Activated T-cell treated with anti-CD3 and anti-CD28 coated beads, Interleukin-2, amount 50 U/mL, for 24 hours (primary cell): ENCODE measurements at regions not wholly inside any gene's neighbourhood (a gene's known extent, or its start where the extent isn't known, plus 50 kb on each side); places are given as distances from the start of the nearest gene placed in this dataset.
"Not testable (repeated sequence)": the region's sequence is repeated elsewhere in the genome, so short reads cannot be mapped to it uniquely, and the experiment has no call there.

Experiments used
- DNase-seq: peaks from one replicate; pipeline ENCODE4 v3.0.0-alpha.2; 2020
- H3K27ac Mint-ChIP-seq: 2 replicates; pipeline ENCODE4 v1.8.0; 2020; ENCODE audit warnings: mild to moderate bottlenecking, mixed read lengths
- H3K27me3 Mint-ChIP-seq: 2 replicates; pipeline ENCODE4 v1.8.0; 2020; ENCODE audit warnings: mixed read lengths
- H3K36me3 Mint-ChIP-seq: 2 replicates; pipeline ENCODE4 v1.8.0; 2020; ENCODE audit warnings: low read depth, mixed read lengths
- H3K4me1 Mint-ChIP-seq: 2 replicates; pipeline ENCODE4 v1.8.0; 2020; ENCODE audit warnings: low read depth, mixed read lengths
- H3K4me3 Mint-ChIP-seq: 2 replicates; pipeline ENCODE4 v1.8.0; 2020; ENCODE audit warnings: mild to moderate bottlenecking, moderate library complexity, mixed read lengths
- H3K9me3 Mint-ChIP-seq: 2 replicates; pipeline ENCODE4 v1.8.0; 2020; ENCODE audit warnings: mixed read lengths

- no peak overlapping the region for H3K4me3 Mint-ChIP-seq
Observed at GRCh38 chr6:168941036-168941435, 312.6 kb downstream of the THBS2 start.

DNA sequence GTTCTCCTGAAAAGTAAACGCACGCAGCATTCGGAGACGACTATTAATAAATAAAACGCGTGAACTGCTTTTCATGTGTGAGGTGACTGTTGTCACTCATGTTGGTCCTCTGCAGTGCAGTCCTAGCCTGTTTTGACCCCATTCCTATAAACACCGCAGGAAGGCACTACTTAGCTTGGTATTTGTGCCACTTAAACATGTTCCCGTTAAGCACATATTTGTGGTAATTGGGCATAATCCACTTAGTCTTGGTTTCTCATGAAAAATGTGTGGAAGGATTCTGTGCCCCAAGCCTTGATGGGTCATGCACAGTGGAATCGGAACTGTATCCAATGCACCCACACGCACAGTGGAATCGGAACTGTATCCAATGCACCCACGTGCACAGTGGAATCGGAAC lies 313.9 kb downstream of the THBS2 start:
- H3K4me1 Mint-ChIP-seq, result no peaks in the 10 kb centered on the region
- no peaks in the 10 kb centered on the region for H3K36me3 Mint-ChIP-seq
- peaks cover 48% of the 10 kb centered on the region for H3K27me3 Mint-ChIP-seq
- no peak for DNase-seq
- no peak overlapping the region for H3K4me3 Mint-ChIP-seq
- no peak overlapping the region for H3K27ac Mint-ChIP-seq
- H3K9me3 Mint-ChIP-seq, result no peaks in the 10 kb centered on the region

More at GRCh38 chr6:168941036-168941435, 312.6 kb downstream of the THBS2 start:
- DNase-seq, result no peak
- H3K36me3 Mint-ChIP-seq, result no peaks in the 10 kb centered on the region
- no peaks in the 10 kb centered on the region for H3K9me3 Mint-ChIP-seq
- H3K27ac Mint-ChIP-seq, result no peak overlapping the region
- H3K4me1 Mint-ChIP-seq, result no peaks in the 10 kb centered on the region
- H3K27me3 Mint-ChIP-seq, result peaks cover 37% of the 10 kb centered on the region

GRCh38 chr6:168939041-168939440 lies 314.6 kb downstream of the THBS2 start:
- Mint-ChIP-seq H3K27me3 (peaks cover 54% of the 10 kb centered on the region), H3K4me3 (no peak overlapping the region), H3K36me3 (no peaks in the 10 kb centered on the region), H3K27ac (no peak overlapping the region), H3K4me1 (no peaks in the 10 kb centered on the region), H3K9me3 (no peaks in the 10 kb centered on the region)
- no peak for DNase-seq

DNA sequence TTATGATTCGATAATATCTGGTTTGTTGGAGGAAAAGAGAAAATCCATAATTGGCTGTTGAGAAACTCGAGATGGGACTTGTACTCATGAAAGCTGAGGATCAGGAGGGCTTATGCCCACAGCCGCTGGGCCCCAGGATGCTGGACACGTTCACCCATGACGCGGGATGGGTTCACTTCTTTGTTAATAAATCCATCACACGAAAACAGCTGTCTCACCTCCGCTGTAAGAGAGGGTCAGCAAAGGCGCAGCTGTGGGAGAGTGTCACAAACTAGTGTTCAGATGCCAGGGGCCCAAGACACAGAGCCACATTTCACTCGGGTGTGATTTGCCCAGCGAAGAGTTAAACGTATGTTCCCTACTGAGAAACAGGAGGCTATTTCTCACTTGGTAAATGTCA lies 315.1 kb downstream of the THBS2 start:
- H3K4me3 Mint-ChIP-seq, result no peak overlapping the region
- no peaks in the 10 kb centered on the region for H3K9me3 Mint-ChIP-seq
- H3K27ac Mint-ChIP-seq, result no peak overlapping the region
- H3K36me3 Mint-ChIP-seq, result no peaks in the 10 kb centered on the region
- DNase-seq, result no peak
- no peaks in the 10 kb centered on the region for H3K4me1 Mint-ChIP-seq
- peaks cover 54% of the 10 kb centered on the region for H3K27me3 Mint-ChIP-seq

DNA sequence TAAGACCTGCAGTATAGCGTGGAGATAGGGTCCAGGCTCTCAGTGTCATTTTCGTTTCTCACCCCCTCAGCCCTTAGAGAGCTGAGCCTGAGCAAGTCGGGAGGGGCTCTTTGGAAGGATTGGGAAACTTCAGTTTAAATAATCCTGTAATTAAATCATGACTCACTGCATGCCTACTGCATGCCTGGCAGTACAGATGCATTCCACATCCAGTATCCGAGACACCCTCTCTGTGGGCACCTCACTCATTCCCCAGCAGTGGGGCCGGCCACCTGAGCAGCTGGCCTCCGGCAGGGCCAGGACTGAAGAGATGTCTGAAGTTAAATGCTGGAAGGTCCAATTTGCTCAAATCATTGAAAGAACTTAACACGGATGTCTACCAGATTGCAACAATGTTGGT lies 316.6 kb downstream of the THBS2 start:
- peaks cover 51% of the 10 kb centered on the region for H3K27me3 Mint-ChIP-seq
- H3K27ac Mint-ChIP-seq, result no peak overlapping the region

DNA sequence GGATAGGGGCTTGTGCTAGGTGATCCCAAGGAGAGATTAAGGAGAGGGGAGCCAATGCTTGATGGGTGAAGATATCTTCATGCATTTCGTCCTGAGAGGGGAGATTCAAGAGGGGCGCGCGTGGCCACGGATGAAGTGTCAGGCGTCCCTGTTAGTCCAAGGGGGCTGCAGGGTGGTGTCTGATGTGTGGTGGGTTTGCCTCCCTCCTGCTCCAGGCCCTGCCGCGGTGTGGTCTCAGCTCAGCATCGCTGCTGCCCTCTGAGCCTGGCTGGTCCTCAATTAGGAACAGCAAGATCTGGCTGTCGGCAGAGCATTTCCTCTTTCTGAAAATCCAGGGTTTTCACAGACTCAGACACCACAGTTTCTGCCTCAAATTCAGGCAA lies 318.0 kb downstream of the THBS2 start:
- DNase-seq, result no peak
- H3K36me3 Mint-ChIP-seq, result no peaks in the 10 kb centered on the region
- no peak overlapping the region for H3K4me3 Mint-ChIP-seq
- H3K27ac Mint-ChIP-seq, result no peak overlapping the region
- no peaks in the 10 kb centered on the region for H3K4me1 Mint-ChIP-seq
- no peaks in the 10 kb centered on the region for H3K9me3 Mint-ChIP-seq
- peaks cover 49% of the 10 kb centered on the region for H3K27me3 Mint-ChIP-seq

More for the DNA sequence above, 316.6 kb downstream of the THBS2 start:
- Mint-ChIP-seq H3K4me3 (no peak overlapping the region), H3K4me1 (no peaks in the 10 kb centered on the region), H3K36me3 (no peaks in the 10 kb centered on the region), H3K9me3 (no peaks in the 10 kb centered on the region)
- no peak for DNase-seq

DNA sequence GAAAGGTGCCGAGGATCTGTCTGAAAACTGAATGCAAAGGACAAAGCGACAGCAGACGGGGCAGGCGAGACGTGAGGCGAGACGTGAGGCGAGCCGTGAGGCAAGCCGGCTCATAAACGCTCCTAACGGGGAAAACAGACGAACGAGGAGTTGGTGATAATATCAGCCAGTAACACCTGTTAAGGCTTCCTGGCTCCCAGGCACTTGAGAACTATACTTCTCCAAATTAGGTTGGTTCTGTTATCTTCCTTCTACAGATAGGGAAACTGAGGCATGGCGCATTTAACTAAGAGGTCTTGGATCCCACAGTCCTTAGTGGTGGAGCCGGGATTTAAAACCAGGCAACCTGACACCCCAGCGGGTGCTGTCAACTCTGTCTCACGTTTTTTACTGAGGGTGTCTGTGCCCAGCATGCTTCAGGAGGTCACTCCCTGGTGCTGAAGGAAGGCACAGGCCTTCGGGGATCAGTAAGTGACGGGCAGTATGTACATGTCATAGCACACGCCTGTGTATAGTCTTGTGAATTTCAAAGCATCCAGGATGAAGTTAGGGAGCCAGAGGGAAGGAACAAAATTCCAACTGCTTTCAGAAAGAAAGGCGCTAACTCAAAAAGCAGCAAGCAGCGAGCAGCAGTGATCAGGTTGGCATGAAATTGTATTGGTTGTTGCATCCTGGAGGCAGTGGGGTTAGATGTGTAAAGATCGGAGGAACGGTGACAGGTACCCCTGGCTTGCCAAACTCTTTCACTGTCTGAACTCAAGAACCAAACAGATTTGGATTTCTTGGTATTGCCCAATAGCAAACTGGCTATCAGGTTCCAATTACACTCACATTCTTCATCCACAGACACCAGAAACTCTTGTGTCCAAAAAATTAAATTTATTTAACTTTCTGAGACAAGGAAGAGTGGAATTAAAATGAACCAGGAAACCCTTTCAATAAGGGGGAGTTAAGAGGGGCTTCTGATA lies 318.7 kb downstream of the THBS2 start:
- no peaks in the 10 kb centered on the region for H3K4me1 Mint-ChIP-seq
- DNase-seq, result no peak
- H3K4me3 Mint-ChIP-seq, result no peak overlapping the region
- H3K36me3 Mint-ChIP-seq, result no peaks in the 10 kb centered on the region
- H3K27ac Mint-ChIP-seq, result no peak overlapping the region
- H3K27me3 Mint-ChIP-seq, result peaks cover 42% of the 10 kb centered on the region
- no peaks in the 10 kb centered on the region for H3K9me3 Mint-ChIP-seq

DNA sequence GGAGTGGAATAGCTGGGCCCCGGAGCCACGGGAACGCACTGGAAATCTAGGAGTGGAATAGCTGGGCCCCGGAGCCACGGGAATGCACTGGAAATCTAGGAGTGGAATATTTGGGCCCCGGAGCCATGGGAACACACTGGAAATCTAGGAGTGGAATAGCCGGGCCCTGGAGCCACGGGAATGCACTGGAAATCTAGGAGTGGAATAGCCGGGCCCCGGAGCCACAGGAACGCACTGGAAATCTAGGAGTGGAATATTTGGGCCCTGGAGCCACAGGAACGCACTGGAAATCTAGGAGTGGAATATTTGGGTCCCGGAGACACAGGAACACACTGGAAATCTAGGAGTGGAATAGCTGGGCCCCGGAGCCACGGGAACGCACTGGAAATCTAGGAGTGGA lies 321.5 kb downstream of the THBS2 start:
- peaks cover 26% of the 10 kb centered on the region for H3K27me3 Mint-ChIP-seq
- H3K9me3 Mint-ChIP-seq, H3K4me1 Mint-ChIP-seq, H3K4me3 Mint-ChIP-seq, DNase-seq, H3K27ac Mint-ChIP-seq, H3K36me3 Mint-ChIP-seq: not testable (repeated sequence)

- not testable (repeated sequence) for H3K36me3 Mint-ChIP-seq, H3K4me1 Mint-ChIP-seq, H3K9me3 Mint-ChIP-seq, H3K4me3 Mint-ChIP-seq, DNase-seq, H3K27ac Mint-ChIP-seq
- H3K27me3 Mint-ChIP-seq, result peaks cover 19% of the 10 kb centered on the region
Observed at GRCh38 chr6:168931072-168931471, 322.6 kb downstream of the THBS2 start.

- H3K27ac Mint-ChIP-seq, result no peak overlapping the region
- DNase-seq, result no peak
- no peaks in the 10 kb centered on the region for H3K36me3 Mint-ChIP-seq
- no peaks in the 10 kb centered on the region for H3K9me3 Mint-ChIP-seq
- peaks cover 15% of the 10 kb centered on the region for H3K27me3 Mint-ChIP-seq
- H3K4me1 Mint-ChIP-seq, result no peaks in the 10 kb centered on the region
- H3K4me3 Mint-ChIP-seq, result no peak overlapping the region
Observed at GRCh38 chr6:168929871-168930450, 323.7 kb downstream of the THBS2 start.

- Mint-ChIP-seq H3K27me3 (peaks cover 12% of the 10 kb centered on the region), H3K36me3 (no peaks in the 10 kb centered on the region), H3K4me3 (no peak overlapping the region), H3K4me1 (no peaks in the 10 kb centered on the region), H3K9me3 (no peaks in the 10 kb centered on the region), H3K27ac (no peak overlapping the region)
- DNase-seq, result no peak
Observed at GRCh38 chr6:168928012-168928411, 325.6 kb downstream of the THBS2 start.

- Mint-ChIP-seq H3K4me1 (no peaks in the 10 kb centered on the region), H3K27me3 (peaks cover 12% of the 10 kb centered on the region), H3K4me3 (no peak overlapping the region), H3K9me3 (no peaks in the 10 kb centered on the region), H3K36me3 (no peaks in the 10 kb centered on the region), H3K27ac (no peak overlapping the region)
- DNase-seq, result no peak
Observed at GRCh38 chr6:168927026-168927425, 326.6 kb downstream of the THBS2 start.

- Mint-ChIP-seq H3K9me3 (no peaks in the 10 kb centered on the region), H3K36me3 (no peaks in the 10 kb centered on the region), H3K27ac (no peak overlapping the region), H3K4me3 (no peak overlapping the region), H3K27me3 (peaks cover 12% of the 10 kb centered on the region), H3K4me1 (no peaks in the 10 kb centered on the region)
- DNase-seq, result no peak
Observed at GRCh38 chr6:168926306-168926705, 327.3 kb downstream of the THBS2 start.

DNA sequence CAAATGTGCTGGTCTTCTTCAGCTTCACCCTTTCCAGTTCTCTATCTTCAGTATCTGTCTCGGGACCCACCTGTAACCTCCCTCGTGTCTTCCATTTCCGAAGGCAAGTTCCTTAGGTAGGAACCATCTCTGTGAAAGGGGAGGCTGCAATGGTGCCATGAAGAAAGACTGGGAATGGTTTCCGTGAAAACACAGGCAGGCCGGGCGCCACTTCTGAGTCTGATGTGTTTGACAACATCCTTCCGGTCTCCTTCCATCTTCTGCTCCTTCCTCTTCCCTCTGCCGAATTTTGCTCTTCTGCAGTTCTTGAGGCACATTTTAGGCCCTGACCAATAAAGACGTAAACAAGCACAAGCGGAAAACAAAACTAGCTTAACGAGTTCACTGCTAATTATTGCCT lies 328.0 kb downstream of the THBS2 start:
- DNase-seq, result no peak
- Mint-ChIP-seq H3K9me3 (no peaks in the 10 kb centered on the region), H3K4me1 (no peaks in the 10 kb centered on the region), H3K27ac (no peak overlapping the region), H3K4me3 (no peak overlapping the region), H3K27me3 (peaks cover 12% of the 10 kb centered on the region), H3K36me3 (no peaks in the 10 kb centered on the region)

GRCh38 chr6:168923171-168923570 lies 330.5 kb downstream of the THBS2 start:
- peaks cover 12% of the 10 kb centered on the region for H3K27me3 Mint-ChIP-seq
- no peak overlapping the region for H3K4me3 Mint-ChIP-seq
- no peaks in the 10 kb centered on the region for H3K9me3 Mint-ChIP-seq
- H3K4me1 Mint-ChIP-seq, result no peaks in the 10 kb centered on the region
- DNase-seq, result no peak
- no peaks in the 10 kb centered on the region for H3K36me3 Mint-ChIP-seq
- no peak overlapping the region for H3K27ac Mint-ChIP-seq
